CMK (cell line): ENCODE measurements at regions not wholly inside any gene's neighbourhood (a gene's known extent, or its start where the extent isn't known, plus 50 kb on each side); places are given as distances from the start of the nearest gene placed in this dataset.

Experiments
- DNase-seq: peaks from one replicate; pipeline ENCODE4 v3.0.0-alpha.2; 2010; ENCODE audit warnings: low read depth

DNA sequence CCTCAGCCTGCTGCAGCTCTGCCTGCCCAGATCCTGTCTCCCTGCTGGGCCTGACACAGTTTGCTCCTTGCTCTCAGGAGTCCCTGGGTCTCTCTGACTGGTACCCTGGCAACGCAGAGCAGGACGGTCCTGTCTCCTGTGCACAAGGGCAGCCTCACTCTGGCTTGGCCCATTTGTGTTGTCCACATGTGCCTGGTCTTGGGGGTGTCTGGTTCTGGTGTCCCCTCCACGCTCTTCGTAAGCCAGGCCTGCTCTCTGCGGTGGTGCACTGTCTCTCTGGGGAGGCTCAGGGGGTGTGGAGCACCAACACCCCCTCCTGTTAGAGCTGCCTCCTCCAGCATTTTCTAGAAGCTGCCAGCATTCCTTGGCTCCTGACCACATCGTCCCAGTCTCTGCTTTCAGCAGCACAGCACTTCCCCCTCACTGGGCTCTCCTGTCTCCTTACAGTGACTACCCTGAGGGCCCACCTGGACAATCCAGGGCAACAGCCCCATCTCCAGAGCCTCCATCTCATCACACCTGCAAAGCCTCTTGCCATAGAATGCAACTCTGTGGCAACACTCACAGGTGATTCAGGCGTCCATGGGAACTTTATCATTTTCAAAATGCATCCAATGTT, 235.6 kb upstream of the HS6ST1 start:
- DNase-seq = no peak

DNA sequence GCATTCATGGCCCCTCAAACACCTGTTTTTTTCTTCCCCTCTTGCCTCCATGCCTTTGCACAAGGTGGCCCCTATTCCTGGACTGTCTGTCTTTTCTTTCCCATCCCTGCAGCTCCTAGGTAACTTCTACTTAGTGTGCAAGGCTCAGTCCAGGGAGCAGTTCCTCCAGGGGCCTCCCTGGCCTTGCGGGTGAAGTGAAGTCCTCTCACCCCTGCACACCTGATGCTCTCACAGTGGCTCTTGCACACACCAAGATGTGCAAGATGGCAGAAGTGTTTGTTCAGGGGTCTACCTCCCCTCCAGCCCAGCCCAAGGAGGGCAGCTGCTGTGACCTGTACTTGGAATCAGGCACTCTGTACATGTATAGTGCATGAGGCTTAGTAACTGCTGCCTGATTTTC, 236.8 kb upstream of the HS6ST1 start:
- no peak for DNase-seq

GRCh38 chr2:128556089-128556488, 237.4 kb upstream of the HS6ST1 start:
- DNase-seq = no peak

DNA sequence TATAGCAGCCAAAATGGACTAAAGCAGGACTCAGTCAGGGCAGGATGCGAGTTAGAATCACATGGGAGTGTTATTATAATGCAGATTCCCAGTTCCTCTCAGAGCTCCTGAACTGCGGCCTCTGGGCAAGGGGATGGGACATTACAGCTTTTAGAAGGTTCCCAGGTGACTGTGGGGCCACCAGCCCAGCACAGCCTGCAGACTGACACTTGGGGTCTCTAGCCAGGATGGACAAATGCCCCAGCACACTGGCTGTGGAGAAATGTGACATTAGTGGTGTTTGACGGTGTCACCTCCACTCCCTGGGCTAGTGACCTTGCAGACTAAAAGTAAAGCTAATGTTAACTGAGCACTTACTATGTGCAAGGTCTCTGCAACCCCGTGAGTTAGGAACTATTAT, 238.0 kb upstream of the HS6ST1 start:
- DNase-seq = no peak

DNA sequence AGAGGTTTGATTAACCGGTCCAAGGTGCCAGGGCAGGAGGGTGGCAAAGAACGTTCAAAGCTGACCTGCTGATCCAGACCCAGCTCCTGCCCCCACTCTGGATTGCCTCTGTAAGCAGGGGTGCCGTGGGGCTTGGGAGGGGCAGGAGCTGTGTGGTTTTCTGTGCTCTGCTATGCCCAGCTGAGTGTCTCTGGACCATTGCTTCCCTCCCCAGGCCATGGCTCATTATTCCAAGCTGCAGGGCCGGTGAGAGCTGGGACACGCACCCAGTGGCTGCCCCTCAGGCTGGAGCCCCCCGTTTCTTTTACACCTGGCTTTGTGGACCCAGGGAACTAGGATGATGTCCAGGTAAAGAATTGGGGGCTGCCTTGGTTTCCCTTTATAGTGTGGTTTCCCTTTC, 238.4 kb upstream of the HS6ST1 start:
- no peak for DNase-seq

DNA sequence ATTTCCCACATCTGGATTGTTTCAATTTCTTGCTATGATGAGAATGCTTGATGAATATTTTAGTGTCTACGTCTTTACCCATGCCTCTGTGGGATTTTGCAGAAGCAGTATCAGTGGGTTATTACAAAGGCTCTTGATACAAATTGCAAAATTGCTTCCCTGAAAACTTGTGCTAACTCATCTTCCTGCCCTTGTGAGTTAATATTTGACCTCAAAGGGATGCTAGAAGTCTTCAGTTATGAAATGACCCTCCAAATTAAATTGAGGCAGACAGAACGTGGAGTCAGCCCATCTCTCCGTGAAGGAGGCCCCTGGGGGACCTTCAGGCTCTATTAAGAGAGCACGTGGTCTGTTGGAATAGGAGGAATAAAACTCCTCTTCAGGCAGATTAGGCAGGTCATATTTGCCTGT, 239.2 kb upstream of the HS6ST1 start:
- no peak for DNase-seq

GRCh38 chr2:128558441-128558840, 239.8 kb upstream of the HS6ST1 start:
- no peak for DNase-seq

GRCh38 chr2:128558895-128559532, 240.3 kb upstream of the HS6ST1 start:
- no peak for DNase-seq

- DNase-seq = no peak
Measured at GRCh38 chr2:128559533-128560515, 241.2 kb upstream of the HS6ST1 start.

- DNase-seq = no peak
Measured at GRCh38 chr2:128560718-128561117, 242.1 kb upstream of the HS6ST1 start.

GRCh38 chr2:128562471-128563347, 244.0 kb upstream of the HS6ST1 start:
- no peak for DNase-seq

DNA sequence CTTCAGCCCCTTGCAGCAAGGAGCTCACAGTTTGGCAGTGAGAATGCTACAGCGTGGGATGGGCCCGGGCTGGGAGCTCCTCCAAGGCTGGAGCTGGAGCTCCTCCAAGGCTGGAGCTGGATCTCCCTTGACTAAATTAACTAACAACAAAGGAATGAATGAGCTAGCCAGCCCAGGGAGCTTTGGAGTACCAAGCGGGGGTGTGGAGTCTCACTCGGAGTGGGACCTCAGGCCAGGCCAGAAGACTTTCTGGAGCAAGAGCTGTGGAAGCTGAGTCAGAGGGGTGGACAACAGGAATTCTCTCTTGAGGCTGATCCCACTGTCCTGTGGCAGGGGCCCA, 244.7 kb upstream of the HS6ST1 start:
- DNase-seq = no peak

GRCh38 chr2:128564131-128564530, 245.5 kb upstream of the HS6ST1 start:
- DNase-seq = no peak

- no peak for DNase-seq
Measured at GRCh38 chr2:128564551-128564950, 245.9 kb upstream of the HS6ST1 start.

- DNase-seq = no peak
Measured at GRCh38 chr2:128565441-128565840, 246.8 kb upstream of the HS6ST1 start.

- no peak for DNase-seq
Measured at GRCh38 chr2:128566671-128567070, 248.0 kb upstream of the HS6ST1 start.

GRCh38 chr2:128568106-128568505, 249.4 kb upstream of the HS6ST1 start:
- no peak for DNase-seq

GRCh38 chr2:128573116-128573515, 254.4 kb upstream of the HS6ST1 start:
- no peak for DNase-seq

GRCh38 chr2:128573531-128573930, 254.9 kb upstream of the HS6ST1 start:
- no peak for DNase-seq

DNA sequence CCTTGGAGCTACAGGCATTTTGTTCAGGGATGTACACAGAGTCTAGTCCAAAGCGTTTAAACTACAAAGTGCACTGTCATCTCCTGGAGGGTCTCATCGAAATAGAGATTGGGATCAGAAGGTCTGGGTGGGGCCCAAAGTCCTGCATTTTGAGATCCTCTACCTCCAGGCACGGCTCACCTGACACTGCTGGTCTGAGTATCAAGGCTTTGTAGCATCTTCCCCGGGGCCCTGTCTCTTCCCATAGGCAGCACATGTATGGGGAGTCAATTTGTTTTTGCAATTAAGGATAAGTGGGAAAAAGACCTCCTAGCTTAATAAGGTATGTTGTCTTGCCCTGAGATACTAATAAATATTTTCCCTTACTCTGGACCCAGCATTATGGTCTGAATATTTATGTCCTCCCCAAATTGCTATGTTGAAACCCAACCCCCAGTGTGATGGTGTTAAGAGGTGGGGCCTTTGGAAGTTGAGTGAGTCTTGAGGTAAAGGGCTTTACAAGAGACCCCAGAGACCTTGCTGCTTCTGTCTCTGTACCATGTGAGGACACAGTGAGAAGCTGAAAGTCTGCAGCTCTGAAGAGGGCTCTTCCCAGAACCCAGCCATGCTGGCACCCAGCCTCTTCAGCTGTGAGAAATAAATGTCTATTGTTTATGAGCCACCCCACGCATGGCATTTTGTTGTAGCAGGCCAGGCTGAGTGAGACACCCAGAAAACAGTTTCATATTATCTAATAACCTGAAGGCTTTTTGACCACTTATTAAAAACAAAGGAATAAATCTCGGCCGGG, 258.7 kb upstream of the HS6ST1 start:
- DNase-seq = no peak
